GM03348 (cell line): ENCODE measurements at regions not wholly inside any gene's neighbourhood (a gene's known extent, or its start where the extent isn't known, plus 50 kb on each side); places are given as distances from the start of the nearest gene placed in this dataset.

Experiments
- DNase-seq: peaks from one replicate; pipeline ENCODE4 v3.0.0; 2012; ENCODE audit warnings: low spot score

DNA sequence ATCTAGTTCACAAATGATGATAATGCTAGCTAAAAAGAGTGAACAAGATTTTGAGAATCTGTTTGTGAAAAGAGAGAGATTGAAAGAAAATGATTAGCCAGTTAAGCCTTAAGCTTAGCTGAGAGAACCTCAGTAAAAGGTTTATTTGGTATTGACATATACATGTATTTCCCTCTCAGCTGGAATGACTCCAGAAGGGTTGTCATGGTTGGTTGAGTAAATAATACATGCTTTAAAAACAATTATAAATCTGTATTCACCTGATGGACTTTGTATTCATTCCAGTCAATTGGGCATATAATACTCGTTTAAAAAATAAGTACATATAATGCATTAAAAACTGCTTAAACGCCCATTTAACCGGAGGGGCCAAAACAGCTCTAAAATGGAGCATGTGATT lies 181.4 kb downstream of the GRB14 start:
- no peak for DNase-seq

DNA sequence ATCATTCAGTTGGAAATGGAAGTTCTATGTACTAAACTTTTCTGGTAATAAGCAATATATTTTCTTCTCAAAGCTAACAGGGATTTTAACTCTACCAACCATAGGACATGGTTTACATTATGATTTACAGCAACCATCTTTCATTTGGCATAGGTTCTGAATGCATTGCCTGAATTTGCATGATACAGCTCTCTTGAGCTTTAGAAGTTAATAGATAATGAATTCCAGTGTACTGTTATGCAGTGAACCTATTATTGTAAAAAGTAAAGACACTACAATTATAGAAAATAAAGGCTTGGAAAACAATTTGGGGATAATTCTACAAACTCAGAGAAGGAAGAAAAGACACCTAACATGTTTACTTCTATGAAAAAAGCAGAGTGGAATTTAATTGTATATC lies 182.0 kb downstream of the GRB14 start:
- DNase-seq: no peak

DNA sequence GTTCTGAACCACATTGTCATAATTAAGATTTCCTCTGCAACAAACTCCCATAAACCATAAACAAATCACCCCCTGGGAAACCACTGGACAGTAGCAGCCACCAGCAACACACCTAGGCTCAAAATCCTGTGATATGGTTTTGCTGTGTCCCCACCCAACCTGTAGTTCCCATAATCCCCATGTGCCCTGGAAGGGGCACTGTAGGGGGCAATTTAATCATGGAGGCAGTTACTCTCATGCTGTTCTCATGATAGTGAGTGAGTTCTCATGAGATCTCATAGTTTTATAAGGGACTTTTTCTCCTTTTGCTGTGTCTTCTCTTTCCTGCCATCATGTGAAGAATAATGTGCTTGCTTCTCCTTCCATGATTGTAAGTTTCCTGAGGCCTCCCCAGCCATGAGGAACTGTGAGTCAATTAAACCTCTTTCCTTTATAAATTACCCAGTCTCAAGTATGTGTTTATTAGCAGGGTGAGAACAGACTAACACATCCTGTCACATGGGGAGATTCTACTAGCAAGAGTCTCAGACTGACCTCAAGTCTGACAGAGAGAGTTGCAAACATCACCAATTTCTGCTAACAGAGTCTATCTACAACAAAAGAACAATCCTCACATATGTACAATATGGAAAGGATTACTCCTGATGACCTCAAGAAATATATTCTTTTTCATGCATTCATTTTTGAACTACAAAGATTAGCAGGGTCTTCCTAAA lies 182.6 kb downstream of the GRB14 start:
- no peak for DNase-seq

DNA sequence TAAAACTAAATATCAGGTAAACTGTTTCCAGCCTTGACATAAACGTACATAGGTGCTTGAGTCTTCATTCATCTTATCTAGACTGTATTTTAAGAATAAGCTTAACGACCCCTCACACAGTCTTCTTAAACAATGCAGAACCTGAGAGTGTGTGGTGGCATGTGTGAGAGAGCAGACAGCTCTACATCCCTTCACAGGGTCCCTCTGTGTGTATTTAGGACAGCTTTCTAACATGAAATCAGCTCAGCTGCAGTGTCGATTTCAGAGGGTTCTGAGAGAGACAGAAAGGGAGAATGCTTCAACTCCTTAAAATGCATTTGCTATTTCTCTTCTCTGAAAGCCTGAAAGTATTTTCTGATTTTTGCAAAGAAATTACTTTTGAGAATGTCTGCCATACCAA lies 185.2 kb downstream of the GRB14 start:
- no peak for DNase-seq

DNA sequence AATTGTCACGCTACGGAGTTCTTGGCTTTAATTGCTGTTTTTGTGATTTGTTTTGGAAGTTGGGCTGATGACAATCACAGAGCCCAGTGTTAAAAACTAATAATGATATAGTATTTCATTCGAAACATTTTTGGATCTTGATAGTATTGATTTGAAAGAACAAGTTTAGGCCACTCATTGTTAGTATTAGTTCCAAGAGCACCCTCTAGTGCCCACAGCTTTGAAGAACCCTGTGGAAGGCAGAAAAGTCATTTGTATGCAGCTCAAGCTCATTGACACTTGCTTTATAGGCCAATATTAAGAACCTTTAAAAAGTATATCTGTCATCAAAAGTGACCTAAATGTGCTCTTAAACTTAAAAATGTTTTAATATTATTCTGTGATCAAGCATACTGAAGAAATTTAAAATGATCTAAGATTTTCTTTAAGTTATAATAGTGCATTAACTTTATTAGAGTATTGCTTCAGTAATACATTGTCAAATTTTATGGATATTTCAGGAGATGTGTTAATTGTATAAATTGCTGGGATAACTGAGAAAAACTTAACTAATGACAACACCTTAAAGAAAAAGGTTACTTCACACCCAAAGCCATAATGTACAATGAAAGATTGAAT lies 191.0 kb downstream of the GRB14 start:
- peak; percentile 38 for DNase-seq

DNA sequence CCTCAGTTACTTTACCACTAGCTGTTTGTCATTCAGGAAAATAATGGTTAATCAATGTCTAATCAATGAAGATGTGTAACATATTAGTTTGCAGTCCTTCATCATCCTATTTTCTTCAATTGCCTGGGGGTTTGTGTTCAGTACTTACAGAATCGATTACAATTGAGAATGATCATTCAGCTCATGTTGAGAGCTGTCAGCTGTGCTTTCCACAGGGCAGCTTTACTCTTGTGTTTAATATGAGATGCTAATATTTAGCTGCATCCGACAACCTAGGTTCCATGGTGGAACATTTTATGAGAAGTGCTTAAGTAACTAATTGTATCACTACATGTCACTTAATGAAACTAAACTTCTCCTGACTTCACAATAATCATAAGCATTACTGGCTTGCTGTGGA lies 191.9 kb downstream of the GRB14 start:
- no peak for DNase-seq

DNA sequence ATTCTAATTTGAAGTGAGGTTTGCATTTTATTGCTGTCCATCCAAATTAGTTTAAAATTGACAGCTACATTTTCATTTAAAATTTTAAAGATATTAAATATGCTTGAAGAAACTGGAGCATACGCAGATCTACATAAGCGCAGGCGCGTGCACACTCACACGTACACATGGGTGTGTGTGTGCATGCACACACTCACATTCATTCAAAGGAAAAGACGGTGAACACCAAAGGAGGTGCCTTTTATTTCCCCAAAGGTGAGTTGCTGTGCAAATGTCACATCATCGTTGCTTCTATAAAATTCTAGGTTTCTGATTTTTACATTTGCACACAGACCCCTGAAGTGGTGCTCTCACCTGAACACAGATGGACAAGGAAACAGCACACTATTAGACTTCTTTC lies 194.2 kb downstream of the GRB14 start:
- no peak for DNase-seq

DNA sequence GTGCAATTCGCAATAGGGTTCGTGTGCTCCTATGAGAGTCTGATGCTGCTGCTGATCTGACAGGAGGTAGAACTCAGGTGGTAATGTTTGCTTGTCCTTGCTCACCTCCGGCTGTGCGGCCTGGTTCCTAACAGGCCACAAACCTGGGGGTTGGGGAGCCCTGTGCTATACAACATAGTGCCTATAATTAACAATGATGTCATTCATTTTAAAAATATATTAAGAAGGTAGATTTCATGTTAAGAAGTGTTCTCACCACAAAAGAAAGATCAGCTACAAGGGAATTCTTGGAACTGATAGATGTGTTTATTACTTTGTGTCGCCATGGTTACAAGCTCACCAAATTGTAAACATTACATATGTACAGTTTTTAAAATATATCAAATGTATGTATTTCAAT lies 200.5 kb downstream of the GRB14 start:
- DNase-seq: no peak

DNA sequence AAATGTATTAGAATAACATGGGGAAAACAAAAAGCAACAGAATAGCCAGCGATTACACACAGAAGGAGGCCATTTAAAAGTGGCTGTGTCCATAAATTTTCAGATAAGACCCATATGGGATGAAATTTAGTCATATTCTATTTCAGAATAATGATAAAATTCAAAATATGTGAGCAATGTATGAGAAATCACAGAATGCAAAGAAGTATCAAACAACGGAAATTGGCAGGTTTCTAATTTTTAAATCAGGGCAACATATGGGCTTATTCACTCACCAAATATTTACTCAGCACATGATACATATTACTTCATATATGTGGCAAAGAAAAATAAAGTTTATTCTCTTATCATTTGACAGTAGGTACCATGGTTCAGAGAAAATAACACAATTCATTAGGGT lies 208.5 kb downstream of the GRB14 start:
- no peak for DNase-seq

DNA sequence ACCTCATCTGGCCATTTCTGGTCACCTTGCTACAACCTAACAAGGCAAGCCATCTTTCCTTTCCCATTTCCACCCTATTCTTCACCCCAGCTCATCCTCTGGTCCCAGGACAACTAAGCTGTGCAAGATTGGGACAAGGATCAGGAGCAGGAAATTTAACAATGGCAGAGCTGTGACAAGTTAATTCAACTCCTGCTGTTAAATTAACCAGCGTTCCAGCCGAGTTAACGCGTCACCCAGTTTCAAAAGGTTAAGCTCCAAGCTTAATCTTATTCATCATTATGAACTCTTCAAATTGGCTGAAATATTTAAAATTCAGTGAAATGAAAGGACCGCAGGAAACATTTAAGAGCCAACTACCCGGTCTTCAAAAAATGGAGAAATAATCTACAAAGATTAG lies 231.9 kb downstream of the GRB14 start:
- DNase-seq: no peak

DNA sequence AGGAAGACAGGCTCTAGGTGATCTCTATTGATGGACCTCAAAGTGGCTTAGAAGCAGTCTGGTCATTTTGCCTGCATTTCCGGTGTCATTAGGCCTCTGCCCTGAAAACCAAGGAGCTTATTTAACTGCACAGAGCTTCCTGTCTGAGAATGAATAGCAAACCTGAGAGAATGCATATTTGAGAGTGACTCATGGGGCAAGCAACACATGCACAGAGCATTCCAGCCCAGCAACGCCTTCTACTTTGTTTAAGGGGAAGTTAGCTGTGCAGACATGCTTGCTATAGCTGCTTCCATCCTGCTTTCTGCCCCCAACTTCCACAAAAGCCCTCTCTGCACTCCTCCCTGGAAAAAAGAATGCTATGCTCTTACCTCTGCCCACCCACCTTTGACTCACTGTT lies 232.8 kb downstream of the GRB14 start:
- DNase-seq: peak; percentile 71

DNA sequence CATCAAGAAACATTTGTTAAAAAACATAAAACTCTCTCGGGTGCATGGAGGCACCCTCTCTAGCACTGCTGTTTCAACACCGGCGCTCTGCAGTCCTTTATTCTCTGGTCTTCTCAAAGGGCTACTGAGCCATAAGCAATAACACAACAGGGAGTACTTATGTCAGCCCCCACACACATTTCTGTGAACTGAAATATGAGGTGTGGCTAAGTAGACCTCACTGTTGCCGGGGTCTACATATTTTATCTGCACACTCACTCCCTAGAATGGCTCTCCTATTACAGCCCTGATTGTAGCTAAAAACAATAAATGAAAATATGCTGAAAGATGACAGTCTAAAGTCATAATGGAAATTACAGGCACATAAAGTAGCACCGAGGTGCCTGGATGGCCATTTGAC lies 235.1 kb downstream of the GRB14 start:
- no peak for DNase-seq

DNA sequence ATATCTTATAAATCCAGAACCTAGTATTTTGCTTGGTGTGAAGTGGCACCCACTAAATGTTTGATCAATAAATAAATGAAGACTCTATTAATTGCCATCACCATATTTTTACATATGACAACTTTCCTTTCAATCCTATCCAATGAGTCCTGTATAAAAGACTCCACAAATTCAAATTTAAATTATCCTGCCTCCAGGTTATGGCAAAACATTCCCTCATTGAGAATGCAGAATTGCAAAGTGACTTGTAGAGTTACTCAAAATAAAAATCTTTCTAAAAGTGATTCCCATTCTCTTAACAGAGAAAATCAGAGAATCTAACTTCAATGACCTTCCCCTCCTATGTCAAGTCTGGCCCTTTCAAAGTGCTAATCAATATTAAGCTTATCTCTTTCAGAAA lies 236.8 kb downstream of the GRB14 start:
- DNase-seq: no peak

DNA sequence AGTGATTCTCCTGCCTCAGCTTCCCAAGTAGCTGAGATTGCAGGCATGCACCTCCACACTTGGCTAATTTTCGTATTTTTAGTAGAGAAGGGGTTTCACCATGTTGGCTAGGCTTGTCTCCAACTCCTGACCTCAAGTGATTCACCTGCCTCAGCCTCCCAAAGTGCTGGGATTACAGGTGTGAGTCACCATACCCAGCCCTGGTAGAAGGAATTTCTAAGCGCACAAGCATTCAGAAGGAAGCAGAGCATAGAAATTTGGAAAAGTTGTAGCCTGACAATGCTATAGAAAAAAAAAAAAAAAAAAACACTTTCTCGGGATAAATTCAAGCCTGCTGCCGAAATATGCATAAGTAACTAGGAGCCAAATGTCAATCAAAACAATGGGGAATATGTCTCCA lies 249.4 kb downstream of the GRB14 start:
- no peak for DNase-seq

DNA sequence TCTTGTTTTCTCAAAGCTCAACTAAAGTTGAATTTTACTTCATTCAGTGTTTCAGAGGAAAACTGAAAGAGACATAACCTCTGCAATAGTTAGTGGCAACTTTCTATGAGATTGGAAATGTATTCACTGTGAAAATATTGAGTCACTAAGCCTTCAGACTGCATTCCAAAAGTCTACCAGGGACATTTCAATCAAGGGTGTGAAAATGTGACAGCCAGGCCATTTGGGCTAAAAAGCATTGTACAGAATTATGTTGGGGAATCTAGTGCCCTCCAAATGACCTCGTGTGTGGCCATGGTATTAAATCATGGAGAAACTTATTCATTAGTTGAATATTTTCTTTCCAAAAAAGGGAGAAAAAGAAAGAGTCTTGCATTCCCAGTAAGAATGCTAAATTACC lies 251.9 kb downstream of the GRB14 start:
- DNase-seq: no peak

DNA sequence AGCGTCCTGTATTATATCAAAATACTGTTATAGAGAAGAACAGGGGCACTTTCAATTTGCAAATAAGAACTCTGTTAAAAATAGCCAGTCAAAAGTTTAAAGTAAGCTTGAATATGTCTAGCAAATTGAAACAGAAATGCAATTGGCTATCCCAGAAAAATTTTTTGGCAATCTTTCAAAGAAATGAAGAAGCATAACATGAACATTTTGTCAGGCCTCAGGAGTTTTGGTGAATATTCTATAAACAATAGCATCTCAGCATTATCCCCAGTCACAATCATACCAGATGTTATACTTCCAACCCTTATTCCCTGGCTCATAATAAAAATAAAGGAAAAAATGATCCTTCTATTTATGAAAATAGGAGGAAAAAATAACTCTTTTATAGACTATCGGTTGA lies 252.4 kb downstream of the GRB14 start:
- DNase-seq: no peak

DNA sequence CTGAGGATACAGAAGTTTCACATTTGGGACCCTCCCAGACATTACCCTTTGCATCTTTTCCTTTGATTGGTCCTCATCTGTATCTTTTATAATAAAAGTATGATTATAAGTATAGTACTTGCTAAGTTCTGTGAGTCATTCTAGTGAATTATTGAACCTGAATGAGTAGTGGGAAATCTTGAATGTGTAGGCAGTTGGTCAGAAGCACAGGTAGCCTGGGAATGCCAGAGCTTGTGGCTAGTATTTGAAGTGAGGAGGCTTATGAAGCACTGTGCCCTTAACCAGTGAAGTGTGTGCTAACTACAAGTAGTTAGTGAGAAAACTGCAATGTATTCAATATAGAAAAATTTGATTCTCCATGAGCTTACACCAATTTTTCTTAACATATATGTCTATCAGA lies 257.6 kb downstream of the GRB14 start:
- no peak for DNase-seq

DNA sequence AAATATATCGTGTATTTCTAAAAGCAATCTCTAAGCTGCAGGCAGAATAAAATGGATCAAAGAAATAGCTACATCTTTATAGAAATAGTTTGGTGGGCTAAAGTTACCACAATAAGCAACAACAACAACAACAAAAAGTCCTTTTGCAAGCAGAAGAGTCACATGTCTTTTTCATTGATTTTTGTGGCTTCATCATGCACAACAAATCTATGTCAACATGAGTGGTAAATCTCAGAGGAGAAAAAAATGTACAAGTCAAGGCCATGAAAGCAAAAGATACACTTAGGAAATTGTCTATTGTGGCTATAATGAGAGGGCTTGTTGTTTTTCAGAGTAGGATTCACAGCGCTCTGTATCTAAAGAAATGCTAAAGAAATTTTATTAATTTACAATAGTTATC lies 269.7 kb downstream of the GRB14 start:
- no peak for DNase-seq

DNA sequence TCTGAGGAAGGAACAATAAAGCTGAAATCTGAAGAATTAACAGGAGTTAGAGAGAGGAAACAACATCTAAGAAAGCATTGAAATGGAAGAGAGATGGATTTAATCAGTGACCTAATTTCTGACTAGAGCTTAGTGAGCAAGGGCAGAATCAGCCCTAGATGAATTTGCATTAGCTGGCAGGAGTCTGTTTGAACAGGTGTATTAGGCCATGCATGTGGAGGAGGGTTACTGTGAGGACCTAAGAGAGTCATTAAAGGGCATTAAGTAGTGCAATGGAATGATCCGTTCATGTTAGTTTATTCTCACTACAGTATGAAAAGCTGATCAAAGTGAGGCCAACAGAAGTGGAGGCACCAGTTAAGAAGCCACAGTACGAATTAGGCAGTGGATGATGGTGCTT lies 285.3 kb downstream of the GRB14 start:
- no peak for DNase-seq

DNA sequence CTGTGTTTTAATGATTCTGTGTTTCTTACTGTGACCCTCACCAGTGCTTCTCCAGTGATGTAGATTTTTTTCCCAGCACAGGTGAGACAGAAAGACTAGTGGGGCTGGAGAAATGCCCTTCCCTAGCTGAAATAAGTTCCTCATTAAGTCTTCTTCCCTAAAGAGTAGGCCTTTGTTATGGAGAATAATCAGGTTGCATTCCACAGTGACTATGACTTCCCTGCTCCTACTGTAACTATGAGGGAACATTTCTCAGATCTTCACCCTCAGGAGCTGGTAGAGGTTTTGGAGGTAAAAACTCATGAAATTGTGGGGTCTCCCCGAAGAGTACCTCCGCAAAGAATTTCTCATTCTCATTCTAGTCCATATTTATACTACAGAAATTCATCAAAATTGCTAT lies 286.2 kb downstream of the GRB14 start:
- no peak for DNase-seq

DNA sequence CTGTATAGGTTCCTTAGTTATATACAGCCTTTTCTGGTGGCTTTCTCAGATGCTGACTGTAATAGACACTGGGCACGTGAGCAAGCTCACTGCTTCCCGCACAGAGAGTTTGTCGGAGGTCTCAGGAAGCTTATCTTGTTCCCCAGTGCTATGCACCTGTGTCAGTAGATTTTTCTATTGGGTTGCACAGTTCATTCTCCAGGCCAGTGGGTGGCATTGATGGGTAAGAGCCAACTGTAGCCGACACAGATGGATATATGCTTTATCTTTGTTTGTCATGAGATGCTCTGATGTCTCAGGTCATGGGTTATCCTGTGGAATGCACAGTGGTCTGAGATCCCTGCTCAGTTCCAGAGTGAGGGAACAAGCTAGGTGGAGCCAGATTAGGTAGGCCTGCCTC lies 293.0 kb downstream of the GRB14 start:
- no peak for DNase-seq

DNA sequence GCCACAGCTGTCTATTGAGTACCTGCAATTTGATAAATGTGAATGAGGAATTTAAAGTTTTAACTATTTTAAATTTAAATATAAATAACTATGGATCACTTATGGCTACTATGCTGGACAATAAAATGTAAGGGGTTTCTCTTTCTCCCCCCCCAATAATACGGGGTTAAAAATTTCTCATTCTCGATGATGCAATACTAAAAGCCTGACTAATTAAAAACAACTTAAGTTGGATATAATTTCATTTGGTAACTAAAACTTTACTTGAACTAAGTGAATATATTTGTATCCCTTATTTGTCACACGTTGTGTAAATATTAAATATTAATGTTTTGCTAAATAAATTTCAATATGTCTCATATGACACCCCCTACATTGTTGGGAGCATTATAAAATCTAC lies 297.3 kb downstream of the GRB14 start:
- DNase-seq: no peak

DNA sequence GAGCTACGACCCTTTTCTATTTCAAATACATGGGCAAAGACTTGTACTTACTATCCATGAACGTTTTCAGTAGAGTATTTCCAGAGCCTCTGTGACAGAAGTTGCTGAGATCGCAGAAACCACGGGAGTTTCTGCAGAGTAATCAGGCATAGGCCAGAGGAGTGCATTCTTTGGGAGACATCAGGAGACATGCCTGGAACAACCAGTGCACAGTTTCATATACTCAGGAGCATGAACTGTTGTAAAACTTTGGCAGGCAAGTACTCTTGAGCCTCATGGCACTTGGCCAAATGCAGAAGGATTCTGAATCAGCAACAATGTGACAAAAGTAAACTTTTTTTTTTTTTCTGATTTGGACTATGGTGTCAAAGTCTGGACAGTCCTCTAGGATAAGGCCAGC lies 307.1 kb downstream of the GRB14 start:
- no peak for DNase-seq

DNA sequence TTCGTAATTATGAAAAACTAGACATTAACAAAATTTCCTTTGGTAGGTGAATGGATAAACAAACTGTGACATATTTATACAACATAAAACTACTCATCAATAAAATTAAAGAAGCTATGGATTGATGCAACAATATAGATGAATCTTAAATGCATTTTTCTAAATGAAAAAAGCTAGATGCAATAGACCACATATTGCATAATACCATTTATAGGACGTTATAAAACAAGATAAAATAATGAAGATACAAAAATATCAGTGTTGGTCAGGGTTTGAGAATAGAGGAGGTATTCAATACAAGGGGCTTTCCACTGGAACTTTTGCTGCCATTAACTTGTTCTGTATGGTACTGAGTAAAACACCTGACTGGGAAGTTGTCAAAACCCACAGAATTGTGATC lies 314.4 kb downstream of the GRB14 start:
- no peak for DNase-seq
